COLO668 (cell line): ENCODE measurements at regions not wholly inside any gene's neighbourhood (a gene's known extent, or its start where the extent isn't known, plus 50 kb on each side); places are given as distances from the start of the nearest gene placed in this dataset.

ENCODE experiments used
- DNase-seq: peaks from one replicate; lab custom pipeline; 2025; ENCODE audit not compliant: unreplicated experiment; lab: John Stamatoyannopoulos, UW

DNA sequence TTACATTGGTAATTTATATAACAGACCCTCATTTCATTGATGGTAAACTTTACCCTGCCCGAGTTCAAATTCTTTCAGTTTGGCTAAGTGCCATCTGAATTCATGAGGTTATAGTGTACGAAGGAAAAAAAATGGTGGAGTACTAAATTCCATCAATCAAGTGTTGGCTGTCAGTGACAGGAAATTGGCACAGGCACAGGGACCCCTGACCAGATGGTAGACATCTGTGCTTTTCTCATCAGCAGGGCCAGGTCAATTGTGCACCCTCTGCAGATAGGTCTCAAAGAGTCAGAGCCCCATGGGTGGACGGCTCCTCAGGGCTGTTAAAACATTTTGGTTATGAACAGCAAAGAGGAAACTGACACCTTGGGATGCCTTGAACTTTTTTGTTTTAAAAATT lies 439.2 kb downstream of the SETBP1 start:
- no peak for DNase-seq

DNA sequence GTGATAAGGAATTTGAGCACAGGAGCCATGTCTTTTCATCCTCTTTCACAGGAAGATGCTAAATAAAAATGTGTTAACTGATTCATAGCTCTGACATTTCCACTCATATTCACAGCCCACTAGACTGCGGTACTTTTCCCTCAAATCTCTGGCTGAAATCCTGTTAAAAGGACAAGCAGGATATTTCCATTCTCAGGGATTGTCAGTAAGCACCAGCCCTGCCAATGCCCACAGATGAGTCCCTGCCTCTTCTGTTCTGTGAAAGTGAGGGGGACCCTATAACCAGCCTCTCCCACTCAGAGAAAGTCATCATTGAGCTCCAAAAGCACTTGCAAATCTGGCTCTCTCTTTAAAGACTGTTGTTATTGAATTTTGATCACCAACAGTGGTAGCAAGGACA lies 440.5 kb downstream of the SETBP1 start:
- no peak for DNase-seq

DNA sequence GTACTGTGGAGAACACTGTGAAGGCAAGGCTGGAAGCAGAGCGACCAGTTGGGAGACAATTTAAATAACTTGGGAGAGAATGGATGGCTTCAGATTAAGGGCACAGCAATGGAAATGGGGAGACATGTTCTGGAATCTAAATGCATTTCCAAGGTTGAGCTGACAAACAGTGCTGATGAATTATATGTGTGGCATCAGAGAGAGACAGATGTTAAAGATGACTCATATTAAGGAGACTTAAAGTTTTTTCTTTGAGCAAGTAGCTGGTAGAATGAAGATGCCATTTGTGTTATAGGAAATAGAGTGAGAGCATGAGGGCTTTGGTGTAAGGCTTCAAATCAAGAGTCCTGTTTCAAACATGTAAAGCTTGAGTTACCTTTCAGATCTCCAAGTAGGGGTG lies 441.8 kb downstream of the SETBP1 start:
- no peak for DNase-seq

DNA sequence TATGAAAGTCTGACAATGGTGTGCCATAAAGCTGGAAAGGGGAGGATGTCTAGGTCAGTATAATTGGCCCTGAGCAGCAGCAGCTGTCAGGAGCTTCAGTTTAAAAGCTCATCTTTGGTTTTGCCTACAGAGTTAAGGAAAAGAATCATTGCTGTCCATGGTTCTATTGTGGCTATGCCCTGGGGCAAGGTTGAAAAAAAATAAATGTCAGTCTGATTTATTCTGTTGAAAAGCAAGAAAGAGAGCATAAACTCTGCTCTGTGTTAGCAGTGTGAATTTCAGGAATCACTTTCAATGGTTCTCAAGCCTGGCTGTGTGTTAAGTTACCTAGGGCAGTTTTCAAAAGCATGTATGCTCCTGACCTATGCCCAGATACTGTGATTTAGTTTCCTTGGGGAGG lies 446.7 kb downstream of the SETBP1 start:
- no peak for DNase-seq

DNA sequence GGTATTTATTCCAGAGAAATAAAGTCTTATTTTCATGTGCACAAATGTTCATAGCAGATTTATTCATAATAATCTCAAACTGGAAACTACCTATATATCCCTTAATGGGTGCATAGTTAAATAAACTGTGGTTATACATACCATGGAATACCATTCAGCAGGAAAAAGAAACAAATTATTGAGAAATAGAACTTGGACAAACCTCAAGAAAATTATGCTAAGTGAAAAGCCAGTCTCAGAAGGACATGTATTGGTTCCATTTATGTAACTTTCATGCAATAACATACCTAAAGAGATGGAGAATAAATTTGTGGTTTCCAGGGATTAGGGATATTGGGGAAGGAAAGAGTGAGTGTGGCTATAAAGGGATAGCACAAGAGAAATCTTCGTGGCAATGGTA lies 452.6 kb downstream of the SETBP1 start:
- no peak for DNase-seq

DNA sequence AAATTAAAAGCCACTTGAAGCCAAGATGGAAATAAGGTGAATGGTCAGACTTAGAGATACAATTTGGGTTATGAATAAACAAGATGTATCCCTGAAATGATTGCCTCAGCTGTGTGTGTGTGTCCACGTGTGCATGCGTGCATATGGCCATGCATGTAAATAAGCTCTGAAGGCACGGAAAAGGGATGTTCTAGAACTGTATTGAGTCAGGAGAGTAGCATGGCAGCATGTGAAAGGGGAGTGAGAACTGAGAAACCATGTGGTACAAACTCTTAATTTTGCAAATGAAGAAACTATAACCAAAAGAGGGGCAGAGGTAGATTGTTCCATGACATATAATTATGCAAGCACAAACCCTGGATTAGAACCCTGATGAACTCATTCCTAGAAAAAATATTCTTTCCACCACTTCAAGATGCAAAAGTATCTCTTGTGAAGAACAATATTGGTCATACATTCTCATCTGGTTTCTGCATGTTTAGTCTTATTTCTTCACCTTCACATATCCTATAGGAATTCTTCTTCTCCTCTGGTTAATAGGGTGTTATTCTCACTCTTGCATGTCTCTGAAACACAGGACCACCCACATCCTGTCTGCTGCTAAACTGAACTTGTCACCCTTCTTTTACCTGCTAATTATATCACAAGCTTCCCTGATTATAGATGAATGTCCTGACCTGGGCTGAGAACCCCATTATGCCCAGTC lies 455.8 kb downstream of the SETBP1 start:
- DNase-seq = no peak

DNA sequence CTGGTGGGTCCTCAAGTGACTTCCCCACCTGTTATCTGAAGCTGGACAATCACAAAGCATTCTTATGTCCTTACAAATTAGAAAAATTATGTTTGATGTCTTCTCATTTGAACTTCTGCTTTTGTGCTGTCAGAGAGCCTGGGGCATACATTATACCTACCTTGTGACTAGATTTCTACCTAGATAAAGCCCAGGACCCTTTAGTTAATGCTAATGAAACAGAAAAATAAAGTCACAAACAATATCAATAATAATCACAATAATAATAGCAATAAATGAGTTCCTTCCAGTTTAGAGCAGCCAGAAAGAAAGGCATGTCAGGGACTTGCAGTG lies 456.4 kb downstream of the SETBP1 start:
- DNase-seq = no peak

DNA sequence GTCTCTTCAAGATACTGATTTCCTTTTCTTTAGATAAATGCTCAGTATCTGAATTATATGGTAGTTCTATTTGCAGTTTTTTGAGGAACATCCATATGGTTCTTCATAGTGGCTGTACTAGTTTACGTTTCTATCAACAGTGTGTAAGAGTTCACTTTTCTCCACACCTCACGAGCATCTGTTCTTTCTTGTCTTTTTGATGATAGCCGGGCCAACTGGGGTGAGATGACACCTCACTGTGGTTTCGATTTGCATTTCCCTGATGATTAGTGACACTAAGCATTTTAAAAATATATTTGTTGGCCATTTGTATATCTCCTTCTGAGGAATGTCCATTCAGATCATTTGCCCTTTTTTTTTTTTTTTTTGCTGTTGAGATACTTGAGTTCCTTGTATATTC lies 458.8 kb downstream of the SETBP1 start:
- no peak for DNase-seq

DNA sequence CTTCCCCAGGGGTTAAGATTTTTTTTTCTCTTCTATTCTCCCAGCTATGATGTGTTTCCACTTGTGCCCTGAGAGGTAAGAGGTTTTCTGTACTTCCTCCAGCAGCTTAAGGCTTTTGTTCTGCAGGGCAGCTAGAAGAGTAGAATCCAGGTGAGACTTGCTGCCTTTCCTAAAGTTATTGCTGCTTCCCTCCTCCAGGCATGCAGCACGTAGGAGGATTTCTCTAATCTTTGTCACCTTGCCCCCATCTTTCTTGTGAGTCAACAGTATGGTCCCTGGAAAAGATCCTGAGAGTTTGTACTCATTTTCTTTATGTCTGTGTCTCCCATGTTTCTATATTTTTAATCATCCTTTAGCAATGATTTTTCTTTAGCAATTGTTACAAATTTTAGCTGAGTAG lies 462.2 kb downstream of the SETBP1 start:
- DNase-seq = no peak

DNA sequence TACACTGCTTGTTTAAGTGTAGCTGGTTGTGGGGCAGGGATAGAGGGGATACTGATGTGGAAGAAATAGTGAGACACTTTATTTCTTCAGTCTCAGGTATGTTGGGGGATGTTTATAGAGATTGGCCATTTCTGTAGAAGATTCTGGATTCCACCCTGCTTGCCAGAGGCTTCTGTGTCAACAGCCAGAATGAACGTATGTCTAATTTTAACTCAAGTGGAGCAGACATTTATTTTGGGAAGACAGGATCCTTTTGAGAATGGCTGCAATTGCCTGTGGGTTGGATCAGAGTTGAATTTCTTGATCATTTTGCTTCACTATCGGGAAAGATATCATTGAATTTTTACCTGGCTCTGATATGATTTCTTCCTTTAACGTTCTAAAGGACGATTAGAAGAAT lies 465.6 kb upstream of the SLC14A2 start:
- no peak for DNase-seq

DNA sequence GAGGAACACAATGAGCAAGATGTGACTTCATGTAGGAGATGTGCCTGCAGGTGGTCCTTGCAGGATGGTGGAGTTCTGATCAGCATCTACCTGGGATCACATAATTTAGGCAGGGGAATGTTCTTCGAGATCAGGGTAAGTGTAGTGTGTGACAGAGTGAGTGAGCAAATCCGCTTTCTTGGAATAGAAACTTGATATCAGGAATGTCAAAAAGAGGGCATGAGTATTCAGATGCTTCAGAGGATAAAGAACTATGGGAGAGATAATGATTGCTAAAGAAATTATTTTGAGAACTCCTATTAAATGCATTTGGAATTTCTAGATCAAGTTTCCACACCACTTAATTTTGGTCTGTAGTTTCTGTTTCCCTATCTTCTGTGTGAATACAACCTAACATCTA lies 463.6 kb upstream of the SLC14A2 start:
- no peak for DNase-seq

DNA sequence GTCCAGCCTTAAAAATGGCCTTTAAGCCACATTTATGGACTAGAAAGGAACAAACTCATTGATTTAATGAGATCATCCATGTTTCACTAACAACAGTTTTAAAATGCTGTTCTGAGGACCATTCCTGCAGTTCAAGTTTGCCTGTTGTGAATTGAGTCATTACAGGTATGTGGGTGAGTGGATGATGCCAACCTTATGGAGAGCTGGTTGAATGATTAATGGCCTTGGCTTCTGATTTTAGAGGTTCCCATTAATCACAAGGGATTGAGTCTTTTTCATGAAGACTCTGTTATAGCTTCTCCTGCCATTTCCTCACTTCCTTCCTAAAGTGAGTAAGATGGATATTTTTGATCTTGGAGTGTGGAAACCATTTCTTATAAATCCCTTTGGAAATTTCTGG lies 459.8 kb upstream of the SLC14A2 start:
- no peak for DNase-seq

DNA sequence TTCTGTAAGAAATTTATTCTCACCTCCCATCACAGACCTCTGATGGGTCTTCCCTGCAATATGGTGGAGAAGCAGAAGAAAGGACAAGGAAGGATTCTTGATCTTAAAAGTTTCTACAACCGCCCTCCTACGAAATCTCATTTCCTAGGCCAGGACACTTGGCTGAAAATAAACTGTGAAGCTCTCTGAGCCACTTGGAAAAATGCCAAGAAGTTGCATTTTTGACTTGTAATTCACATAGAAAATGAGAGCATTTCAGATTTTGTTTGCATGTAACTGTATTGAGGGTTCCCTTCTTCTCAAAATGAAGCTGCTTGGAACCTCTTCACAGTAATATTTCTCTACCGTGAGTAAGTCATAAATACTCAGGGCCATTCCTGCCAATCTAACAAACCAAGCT lies 458.3 kb upstream of the SLC14A2 start:
- DNase-seq = no peak

DNA sequence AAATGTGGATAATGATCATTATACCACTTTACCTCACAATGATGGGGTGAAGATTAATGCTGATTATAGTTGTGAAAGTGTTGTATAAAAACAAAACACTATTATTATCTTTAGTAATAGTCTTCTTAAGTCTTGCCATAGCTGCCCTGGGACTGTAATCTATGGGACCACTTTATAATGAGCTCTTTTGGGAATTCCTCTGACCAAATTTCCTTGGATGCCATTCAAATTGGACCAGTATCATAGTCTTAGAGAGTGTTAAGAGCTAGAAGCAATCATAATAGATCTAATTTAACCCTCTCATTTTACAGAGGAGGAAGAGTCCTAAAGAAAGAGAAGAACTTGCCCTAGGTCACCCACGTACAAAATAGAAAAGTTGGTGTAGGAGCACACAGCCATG lies 457.7 kb upstream of the SLC14A2 start:
- no peak for DNase-seq

DNA sequence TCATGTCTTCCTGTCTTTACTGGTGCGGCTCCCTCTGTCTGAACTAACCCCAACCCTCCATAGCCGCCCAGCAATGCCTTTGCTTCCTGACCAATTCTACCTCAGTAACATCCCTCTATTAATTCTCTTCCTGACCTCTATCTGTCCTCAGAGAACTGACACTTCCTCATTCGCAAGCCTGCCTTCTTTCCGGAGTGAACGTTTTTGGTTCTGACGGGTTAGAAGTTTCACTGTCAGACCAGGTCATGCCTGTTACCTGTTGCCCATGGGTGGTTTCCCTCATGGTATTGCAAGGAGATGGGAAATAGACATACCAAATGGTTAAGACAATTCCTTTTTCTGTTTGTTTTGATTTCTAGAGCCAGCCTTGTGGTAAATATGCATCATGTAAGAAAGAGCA lies 453.4 kb upstream of the SLC14A2 start:
- no peak for DNase-seq

DNA sequence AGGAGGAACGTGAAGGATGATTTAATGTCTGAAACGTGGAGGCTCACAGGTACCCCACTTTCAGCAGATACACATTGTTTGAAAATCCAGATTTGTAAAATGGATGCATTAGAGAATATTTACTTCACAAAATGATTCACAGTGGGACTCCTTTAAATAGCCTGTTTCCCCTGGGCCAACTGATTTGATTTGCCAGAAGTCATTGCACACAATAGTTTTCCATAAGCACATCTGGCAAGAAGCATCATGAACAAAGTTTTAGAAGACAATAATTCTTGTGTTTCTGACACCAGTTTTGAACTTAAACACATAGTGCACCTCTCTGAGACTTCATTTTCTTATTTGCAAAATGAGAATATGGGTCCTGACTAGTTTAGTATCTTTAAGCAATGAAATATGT lies 451.4 kb upstream of the SLC14A2 start:
- DNase-seq = no peak

DNA sequence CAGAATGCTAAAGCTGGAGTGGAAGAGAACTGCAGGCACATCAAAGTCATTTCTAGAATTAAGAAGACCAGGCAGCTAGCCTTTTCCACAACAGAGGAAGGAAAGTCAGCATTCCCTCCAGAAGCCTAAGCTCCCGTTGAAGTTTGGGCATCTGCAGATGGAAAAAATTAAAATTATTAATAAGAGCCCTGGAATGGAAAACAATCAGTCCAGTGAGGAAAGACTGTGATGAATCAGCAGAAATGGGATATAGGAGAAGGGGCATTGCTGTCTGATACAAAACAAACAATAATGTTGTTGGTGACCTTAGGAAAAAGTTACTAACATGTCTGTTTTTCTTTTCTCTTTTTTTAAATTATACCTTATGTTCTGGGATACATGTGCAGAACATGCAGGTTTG lies 450.7 kb upstream of the SLC14A2 start:
- no peak for DNase-seq

DNA sequence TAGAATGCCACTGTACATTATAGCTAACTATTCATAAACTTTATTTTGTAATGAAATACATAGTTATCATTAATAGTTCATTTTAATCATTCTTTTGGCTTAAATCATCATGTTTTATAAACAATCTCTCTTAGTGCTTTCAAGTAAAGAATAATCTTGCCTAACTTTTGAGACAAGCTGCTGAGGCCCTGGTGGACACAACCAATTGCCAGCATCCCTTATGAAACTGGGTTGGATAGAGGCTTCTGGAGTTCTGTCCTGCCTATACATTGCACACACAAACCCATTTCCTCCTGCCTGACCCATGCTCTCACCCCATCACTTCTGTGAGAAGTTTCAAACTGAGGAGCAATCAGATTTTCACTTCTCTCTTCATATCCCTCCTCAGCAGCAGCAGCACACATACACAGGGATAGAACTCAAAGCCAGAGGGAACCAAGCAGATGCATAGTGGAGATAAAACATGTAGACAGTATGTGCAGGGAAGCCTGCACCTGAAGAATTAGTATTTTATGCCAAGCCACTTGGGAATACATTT lies 450.0 kb upstream of the SLC14A2 start:
- no peak for DNase-seq

DNA sequence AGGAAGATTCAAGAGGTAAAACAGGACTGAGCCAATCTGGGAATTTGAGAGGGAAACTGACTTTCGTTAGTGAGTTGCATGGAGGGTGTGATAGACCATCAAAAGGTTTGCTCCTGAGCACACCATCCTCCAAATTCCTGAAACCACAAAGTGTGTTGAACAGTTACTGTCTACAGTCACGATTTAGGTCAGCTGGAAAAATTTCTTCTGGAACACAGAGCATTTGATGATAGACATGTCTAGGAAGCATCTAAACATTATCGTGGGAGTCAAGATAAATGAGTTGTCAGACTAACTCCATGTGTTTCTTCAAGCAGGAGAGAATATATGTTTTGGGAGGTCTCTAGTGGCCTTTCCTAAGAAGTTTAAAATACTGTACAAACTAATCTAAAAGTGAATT lies 449.4 kb upstream of the SLC14A2 start:
- no peak for DNase-seq

DNA sequence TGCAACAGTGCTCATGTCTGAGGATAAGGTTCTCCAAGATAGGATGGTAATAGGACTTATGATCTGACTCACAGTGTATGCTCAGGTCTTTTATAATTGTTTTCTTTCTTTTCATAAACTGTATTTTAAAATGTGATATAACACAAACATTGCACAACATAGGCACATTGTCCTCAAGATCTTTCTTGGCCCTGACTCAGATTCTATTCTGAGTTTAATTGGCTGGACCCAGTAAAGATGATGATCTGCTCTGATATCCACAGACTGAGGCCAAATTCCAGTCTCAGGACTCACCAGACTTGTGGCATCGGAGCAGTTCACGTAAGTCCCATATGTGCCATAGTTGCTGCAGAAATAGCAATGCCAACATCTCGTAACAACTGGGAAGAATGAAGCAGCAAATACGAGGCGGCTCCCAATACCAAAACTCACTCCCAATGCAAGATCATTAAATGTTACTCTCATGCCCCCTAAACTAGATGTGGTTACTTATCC lies 448.9 kb upstream of the SLC14A2 start:
- no peak for DNase-seq

DNA sequence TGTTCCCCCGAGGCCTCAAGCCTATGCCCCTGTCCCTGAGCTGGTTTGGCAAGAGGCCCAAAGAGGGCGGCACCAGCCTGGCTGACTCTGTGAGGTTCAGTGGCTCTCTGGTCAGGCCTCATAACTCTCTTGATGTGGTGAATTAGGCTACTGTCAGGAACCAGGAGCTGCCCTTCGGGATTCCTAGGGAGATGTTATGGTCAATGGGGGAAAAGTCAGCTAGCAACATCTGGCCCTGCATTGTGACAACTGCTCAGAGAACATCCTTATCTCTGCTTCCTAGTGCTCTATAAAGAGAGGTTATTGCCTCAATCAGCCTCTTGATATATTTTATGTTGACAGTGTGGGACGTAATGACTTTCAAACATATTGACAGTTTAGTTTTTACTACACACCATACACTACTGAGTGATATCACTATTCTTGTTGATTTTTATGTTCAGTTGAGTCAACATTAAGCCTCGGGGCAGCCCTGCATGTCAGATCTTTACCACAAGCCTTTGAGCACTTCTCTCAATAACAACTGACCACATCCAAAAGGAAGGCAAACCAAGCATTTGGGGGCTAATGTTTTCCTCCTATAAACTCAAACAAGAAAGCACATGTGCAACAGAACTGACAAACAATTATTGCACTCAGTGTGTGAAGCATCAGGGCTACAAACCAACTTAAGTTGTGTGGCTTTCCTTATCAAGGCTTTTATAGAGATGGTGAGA lies 448.3 kb upstream of the SLC14A2 start:
- DNase-seq = peak; percentile 70

DNA sequence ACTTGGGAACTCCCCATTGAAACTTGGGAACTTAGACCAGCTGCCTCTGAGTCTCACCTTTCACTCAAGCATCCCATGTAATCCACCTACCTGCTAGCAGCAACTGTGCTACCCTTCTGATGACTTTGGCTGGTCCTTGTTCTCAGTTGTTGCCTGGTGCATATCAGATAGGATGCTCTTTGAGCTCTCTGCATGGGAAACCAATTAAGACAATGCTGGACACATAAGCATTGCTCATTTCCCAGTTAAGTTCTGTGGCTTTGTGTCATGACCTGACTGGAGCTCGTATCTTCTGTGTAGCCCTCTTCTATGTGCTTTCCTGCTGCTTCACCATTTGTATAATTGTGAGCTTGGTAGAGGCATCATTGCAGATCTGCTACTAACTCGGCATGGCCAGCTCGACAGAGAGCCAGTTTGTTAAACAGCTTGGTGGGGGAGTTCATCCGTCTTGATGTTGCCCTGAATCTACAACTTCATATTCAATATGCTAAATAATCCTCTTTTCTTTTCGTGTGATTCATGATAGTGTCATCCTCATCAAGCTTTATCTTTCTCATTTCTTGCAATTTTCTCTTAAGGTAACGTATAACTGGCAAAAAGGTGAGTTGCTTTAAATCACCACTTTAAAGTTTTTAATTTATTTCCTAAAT lies 447.5 kb upstream of the SLC14A2 start:
- no peak for DNase-seq
